Choroid plexus epithelial cell (primary cell): ENCODE measurements at regions not wholly inside any gene's neighbourhood (a gene's known extent, or its start where the extent isn't known, plus 50 kb on each side); places are given as distances from the start of the nearest gene placed in this dataset.
"Not testable (repeated sequence)": the region's sequence is repeated elsewhere in the genome, so short reads cannot be mapped to it uniquely, and the experiment has no call there.

ENCODE experiments used
- DNase-seq: peaks from one replicate; pipeline ENCODE4 v3.0.0-alpha.2; 2010; ENCODE audit warnings: low read depth
- H3K4me3 ChIP-seq: 2 replicates; pipeline ENCODE4 v1.5.1; 2011; ENCODE audit warnings: low read depth, mild to moderate bottlenecking, control low read depth, low read length, moderate library complexity
- CTCF ChIP-seq: conservative IDR thresholded peaks from 2 replicates; pipeline ENCODE4 v1.5.1; 2011; ENCODE audit warnings: low read depth, mild to moderate bottlenecking, control low read depth, inconsistent platforms, low read length, moderate library complexity

DNA sequence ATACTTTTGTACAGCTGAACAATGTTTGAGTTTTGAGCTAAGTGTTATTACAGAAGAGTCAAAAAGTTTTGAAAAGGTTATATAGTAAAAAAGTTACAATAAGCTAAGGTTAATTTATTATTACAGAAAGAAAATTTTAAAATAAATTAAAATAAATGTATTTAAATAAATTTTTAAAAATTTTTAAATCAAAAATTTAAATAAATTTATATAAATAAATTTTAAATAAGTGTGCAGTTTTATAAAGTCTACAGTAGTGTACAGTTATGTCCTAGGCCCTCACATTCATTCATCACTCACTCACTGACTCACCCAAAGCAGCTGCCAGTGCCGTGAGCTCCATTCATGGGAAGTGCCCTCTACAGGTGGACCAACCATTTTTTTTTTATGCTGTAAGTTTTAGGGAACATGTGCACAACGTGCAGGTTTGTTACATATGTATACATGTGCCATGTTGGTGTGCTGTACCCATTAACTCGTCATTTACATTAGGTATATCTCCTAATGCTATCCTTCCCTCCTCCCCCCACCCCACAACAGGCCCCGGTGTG is 462.9 kb upstream of the ZMIZ1 start:
- H3K4me3 ChIP-seq = no peak overlapping the region
- DNase-seq = peak; percentile 12
- TF ChIP-seq CTCF = peak; percentile 7

DNA sequence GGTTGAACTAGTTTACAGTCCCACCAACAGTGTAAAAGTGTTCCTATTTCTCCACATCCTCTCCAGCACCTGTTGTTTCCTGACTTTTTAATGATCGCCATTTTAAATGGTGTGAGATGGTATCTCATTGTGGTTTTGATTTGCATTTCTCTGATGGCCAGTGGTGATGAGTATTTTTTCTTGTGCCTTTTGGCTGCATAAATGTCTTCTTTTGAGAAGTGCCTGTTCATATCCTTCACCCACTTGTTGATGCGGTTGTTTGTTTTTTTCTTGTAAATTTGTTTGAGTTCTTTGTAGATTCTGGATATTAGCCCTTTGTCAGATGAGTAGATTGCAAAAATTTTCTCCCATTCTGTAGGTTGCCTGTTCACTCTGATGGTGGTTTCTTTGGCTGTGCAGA is 462.0 kb upstream of the ZMIZ1 start:
- H3K4me3 ChIP-seq, DNase-seq: not testable (repeated sequence)

DNA sequence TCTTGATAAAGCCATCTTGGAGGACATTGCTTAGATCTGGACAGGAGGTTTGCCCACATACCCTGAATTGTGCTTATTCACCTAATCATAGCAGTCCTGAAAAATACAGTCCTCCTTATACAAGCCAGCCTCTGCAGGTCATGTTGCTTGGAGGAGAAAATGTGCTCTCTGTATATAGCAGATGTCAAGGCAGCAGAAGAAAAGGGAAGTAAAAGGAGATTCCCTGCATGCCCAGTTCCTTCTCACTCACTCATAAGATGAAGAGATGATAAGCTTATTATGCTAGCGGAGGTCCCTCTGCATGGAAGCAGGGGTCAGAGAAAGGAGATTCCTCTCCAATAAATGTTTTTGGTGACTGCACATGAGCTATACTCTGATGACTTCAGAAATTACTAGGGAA is 458.8 kb upstream of the ZMIZ1 start:
- no peak for DNase-seq
- H3K4me3 ChIP-seq = no peak overlapping the region
- no peak for TF ChIP-seq CTCF

DNA sequence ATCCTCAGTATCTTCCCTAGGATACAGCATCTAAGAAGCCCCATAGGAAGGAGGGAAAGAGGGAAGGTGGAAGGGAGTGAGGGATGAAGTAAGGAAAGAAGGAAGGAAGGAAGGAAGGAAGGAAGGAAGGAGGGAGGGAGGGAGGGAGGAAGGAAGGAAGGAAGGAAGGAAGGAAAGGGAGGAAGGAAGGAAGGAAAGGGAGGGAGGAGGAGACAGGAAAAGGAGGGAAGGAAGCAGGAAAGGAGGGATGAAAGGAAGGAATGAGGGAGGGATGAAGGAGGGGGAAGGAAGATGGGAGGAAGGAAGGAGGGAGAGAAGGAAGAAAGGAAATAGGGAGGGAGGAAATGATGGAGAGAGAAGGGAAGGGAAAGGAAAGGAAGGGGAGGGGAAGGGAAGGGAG is 455.6 kb upstream of the ZMIZ1 start:
- TF ChIP-seq CTCF = no peak
- H3K4me3 ChIP-seq = no peak overlapping the region
- no peak for DNase-seq

DNA sequence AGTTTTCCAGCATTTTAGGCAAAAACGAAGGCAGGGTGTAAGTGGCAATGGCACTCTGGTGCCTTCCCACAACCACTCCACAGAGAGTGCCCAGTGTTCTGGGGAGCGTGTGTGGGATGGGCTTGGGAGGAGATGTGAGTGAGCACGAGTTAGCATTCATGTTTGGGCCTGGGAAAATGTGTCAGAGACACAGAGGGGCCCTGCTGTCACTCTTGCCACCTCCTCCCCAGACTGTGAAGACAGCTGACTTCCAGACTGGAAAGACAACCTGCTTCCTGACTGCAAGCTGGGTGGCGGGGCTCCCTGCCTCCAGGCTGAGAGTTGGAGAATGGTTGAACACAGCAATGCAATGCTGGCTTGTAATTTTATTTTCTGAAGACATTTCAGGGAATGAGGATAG is 454.5 kb upstream of the ZMIZ1 start:
- DNase-seq = no peak
- TF ChIP-seq CTCF = no peak
- H3K4me3 ChIP-seq = no peak overlapping the region

DNA sequence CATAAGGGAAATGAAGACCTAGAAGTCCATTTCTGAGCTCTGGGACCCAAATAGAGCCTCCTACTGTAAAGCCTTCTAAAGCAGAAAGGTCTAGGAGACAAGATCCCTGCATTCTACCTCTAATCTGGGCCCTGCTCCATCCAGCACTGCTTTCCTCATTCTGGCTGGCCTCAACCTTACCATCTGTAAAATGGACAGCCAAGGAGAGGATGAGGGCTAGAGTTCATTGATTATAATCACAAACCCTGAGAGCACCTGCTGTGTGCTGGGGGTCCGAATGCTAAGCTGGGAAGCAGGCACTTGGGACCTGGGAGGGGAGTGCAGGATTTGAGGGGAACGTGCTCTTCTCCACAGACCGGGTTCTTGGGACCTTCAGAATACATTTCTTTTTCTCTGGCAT is 454.0 kb upstream of the ZMIZ1 start:
- H3K4me3 ChIP-seq = no peak overlapping the region
- no peak for DNase-seq
- no peak for TF ChIP-seq CTCF

DNA sequence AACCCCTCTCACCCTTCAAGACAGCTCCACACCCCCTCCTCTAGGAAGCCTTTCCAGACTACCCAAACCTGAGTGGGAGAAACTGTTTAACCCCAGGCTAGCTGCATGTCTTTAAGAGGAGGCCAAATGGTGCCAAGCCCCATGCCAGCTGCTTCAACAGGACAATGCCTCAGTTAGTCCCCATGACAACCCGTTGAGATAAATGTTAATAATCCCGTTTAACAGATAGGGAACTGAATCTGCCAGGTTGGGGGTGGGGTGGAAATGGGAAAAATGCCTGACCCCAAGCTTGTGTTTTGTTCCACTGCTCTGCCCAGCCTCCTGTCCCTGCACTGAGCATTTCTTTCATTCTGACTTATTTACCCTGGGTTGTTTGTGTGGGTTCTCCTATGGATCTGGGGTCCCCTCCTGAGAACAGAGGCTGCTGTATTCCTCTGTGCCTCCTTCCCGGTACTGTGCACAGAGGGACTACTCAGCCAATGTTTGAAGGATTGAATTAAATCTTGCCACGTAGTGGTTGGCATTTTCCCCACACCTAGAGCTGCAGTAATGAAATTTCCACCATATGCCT is 452.6 kb upstream of the ZMIZ1 start:
- DNase-seq = no peak
- no peak overlapping the region for H3K4me3 ChIP-seq
- no peak for TF ChIP-seq CTCF

DNA sequence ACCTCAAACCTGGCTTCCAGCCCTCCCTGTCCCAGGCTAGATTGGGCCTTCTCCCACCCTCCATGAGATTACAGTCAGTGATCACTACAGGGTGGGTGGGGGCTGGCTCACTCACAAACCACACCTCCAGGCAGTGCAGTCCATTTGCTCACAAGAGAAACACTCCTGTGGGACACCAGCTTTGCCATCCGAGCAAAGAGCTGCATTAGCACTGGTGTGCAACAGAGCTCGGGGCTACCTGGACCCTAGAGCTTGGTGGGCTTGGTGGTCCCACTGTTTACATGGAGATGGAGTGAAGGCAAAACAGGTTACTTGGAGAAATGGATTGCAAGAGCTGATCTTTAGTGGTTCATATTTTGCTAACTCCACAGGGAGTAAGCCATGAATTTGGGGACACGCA is 451.7 kb upstream of the ZMIZ1 start:
- no peak for TF ChIP-seq CTCF
- DNase-seq = no peak
- H3K4me3 ChIP-seq = no peak overlapping the region
